ENCODE measurements at regions not wholly inside any gene's neighbourhood (a gene's known extent, or its start where the extent isn't known, plus 50 kb on each side); places are given as distances from the start of the nearest gene placed in this dataset.

DNA sequence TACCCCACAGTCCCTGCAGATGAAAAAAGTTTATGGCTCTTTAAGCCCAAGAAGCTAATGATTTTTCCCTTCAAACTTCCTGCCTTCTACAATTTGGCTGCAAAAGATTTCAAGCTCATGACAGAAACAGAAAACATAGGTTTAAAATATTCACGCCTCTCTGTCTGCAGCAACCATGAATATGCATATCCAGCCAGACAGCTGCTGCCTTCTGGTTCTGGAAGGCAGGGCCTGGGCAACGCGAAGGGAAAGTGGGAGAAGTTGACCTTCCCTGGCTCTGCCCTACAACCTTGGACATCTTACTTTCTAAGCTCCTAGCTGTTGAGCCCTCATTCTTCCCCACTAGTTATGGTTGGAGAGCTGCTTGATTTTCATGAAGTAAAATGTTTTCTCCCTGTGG lies 64.8 kb upstream of the CLINT1 start:
- DNase-seq: no peak

DNA sequence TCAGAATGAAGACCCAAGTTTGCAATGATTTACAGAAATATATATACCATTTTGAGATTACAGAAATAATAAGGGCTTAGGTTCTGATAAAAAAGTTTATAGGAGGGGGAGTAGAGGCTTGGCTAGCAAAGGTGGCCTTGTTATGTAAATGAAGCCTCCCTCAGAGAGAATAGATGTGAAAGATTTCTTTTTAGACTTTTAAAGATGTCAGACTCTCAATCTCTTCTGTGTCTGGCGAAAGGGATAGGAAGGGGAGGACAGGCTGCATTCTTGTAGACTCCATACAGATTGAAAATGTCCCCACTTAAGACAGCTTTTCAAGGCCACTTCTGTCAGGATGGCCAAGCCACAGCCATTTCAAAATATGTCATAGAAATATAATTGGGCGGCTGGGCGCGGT lies 63.1 kb upstream of the CLINT1 start:
- no peak for DNase-seq

DNA sequence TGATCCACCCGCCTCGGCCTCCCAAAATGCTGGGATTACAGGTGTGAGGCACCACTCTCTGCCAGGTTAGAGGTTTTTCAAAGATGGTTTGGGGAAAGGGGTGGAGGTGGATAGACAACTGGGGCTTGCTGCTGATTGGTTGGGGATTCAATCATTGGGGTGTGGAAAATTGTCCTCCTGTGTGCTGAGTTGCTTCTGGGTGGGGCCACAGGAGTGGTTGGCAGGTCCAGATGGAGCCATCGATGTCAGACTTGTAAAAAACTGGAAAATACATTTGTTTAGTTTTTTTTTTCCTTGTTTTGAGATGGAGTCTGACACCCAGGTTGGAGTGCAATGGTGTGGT lies 61.9 kb upstream of the CLINT1 start:
- no peak for DNase-seq

GRCh38 chr5:157918811-157919742 lies 60.1 kb upstream of the CLINT1 start:
- no peak for DNase-seq

- DNase-seq: peak; percentile 78
Measured at GRCh38 chr5:157917899-157918809, 59.2 kb upstream of the CLINT1 start.

DNA sequence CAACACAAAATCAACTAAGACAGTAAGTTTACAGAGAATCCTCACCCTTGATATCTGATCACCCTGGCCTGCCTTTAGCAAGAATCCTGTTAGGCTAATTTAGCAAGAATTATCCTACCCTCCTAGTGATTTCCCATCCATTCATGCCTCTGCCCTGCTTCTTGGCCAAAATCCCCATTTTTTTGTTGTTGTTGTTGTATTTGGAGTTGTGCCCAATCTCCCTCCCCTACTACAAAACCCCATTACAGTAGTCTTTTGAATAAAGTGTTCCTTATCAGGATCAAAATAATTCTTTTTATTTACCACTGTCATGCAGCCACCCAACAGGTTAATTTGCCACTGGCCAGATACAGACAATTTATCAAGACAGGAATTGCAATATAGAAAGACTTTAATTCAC lies 58.5 kb upstream of the CLINT1 start:
- no peak for DNase-seq

- peak; percentile 14 for DNase-seq
Measured at GRCh38 chr5:157915638-157916037, 56.7 kb upstream of the CLINT1 start.

DNA sequence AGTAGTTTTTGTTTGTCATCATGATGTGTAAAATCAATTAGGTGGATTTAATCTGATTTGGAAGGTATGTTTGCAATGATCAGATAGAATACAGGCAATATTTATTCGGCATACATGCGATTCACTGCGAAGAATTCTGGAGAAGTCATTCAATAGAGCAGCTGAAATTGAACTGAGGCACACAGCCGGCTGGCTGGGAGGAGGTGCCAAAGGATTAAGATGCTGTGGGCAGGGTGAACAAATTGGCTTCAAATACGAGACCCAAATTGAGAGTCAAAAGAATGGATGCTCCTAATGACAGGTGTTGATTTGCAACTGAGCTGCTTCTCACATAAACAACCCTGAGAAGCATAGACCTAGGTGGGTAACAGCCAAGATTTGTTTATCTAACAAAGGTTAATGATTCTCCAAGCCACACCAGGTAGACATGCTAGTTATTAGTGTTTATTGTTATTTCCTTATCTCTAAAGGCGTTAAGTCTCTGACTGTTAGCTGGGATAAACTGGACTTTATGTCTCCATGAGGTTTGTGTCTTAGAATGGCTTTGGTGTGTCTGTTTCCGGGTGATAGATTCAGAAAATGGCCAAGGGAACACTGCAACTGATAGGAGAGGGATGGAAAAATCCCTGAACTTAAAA lies 55.3 kb upstream of the CLINT1 start:
- DNase-seq: no peak

- DNase-seq: no peak
Measured at GRCh38 chr5:157913575-157913974, 54.6 kb upstream of the CLINT1 start.

DNA sequence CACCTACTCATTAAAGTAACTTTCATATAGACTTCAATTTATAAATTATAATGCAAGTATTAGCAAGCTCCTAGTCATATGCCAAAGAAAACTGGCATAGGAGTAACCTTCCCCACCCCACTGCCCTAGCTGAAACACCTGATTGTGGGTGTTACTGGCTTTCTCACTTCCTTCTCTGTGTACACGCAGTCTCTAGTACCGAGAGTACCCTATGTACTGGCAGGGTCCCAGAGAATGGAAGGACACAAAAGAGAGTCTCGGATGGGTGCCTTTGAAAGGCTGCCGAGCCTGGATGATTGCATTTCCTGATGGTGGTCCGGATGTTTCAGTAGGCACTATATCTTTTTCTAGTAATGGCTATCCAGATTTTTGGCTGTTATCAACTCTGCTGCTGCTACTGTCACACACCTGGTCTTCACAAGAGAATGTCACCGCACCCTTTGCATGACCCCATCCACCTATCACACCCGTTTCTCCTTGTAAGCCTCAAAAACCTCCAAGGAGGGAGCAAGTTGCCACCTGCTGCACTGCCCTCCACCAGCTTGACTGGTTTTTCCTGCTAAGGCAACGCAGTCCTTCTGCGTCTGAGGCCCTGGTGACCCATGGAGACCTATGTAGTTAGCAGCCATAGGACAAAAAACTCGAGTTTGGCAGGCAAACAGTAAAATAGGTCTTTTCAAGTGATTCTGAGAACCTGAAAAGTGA lies 53.8 kb upstream of the CLINT1 start:
- no peak for DNase-seq

DNA sequence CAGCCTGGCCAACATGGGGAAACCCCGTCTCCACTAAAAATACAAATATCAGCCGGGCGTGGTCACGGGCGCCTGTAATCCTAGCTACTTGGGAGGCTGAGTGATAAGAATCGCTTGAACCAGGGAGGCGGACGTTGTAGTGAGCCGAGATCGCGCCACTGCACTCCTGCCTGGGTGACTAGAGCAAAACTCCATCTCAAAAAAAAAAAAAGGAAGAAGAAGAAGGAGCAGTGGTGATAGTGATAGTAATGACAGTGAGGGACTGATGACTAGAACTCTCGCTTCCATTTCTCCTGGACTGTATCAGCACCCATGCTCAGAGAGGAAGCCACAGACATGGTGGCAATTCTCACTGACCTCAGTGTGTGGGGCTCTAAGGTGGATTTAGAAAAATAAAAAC lies 52.6 kb upstream of the CLINT1 start:
- DNase-seq: no peak

All from OCI-M1 (cell line).